ENCODE measurements at regions not wholly inside any gene's neighbourhood (a gene's known extent, or its start where the extent isn't known, plus 50 kb on each side); places are given as distances from the start of the nearest gene placed in this dataset.

- TF ChIP-seq, protein P1, sequence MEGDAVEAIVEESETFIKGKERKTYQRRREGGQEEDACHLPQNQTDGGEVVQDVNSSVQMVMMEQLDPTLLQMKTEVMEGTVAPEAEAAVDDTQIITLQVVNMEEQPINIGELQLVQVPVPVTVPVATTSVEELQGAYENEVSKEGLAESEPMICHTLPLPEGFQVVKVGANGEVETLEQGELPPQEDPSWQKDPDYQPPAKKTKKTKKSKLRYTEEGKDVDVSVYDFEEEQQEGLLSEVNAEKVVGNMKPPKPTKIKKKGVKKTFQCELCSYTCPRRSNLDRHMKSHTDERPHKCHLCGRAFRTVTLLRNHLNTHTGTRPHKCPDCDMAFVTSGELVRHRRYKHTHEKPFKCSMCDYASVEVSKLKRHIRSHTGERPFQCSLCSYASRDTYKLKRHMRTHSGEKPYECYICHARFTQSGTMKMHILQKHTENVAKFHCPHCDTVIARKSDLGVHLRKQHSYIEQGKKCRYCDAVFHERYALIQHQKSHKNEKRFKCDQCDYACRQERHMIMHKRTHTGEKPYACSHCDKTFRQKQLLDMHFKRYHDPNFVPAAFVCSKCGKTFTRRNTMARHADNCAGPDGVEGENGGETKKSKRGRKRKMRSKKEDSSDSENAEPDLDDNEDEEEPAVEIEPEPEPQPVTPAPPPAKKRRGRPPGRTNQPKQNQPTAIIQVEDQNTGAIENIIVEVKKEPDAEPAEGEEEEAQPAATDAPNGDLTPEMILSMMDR (IDR thresholded peaks at IDR 0.05) = no peak
- no peak for TF ChIP-seq ELF4 (CRISPR knock-in tag; IDR thresholded peaks at IDR 0.05; ENCODE audit: low read depth)
- no peak for TF ChIP-seq NR2C2 (CRISPR knock-in tag; IDR thresholded peaks at IDR 0.05)
- TF ChIP-seq, protein P2, sequence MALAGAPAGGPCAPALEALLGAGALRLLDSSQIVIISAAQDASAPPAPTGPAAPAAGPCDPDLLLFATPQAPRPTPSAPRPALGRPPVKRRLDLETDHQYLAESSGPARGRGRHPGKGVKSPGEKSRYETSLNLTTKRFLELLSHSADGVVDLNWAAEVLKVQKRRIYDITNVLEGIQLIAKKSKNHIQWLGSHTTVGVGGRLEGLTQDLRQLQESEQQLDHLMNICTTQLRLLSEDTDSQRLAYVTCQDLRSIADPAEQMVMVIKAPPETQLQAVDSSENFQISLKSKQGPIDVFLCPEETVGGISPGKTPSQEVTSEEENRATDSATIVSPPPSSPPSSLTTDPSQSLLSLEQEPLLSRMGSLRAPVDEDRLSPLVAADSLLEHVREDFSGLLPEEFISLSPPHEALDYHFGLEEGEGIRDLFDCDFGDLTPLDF (CRISPR knock-in tag; IDR thresholded peaks at IDR 0.05) = no peak
- TF ChIP-seq FOXK1 (CRISPR knock-in tag; IDR thresholded peaks at IDR 0.05) = no peak
- TF ChIP-seq, protein P3, sequence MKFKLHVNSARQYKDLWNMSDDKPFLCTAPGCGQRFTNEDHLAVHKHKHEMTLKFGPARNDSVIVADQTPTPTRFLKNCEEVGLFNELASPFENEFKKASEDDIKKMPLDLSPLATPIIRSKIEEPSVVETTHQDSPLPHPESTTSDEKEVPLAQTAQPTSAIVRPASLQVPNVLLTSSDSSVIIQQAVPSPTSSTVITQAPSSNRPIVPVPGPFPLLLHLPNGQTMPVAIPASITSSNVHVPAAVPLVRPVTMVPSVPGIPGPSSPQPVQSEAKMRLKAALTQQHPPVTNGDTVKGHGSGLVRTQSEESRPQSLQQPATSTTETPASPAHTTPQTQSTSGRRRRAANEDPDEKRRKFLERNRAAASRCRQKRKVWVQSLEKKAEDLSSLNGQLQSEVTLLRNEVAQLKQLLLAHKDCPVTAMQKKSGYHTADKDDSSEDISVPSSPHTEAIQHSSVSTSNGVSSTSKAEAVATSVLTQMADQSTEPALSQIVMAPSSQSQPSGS (CRISPR knock-in tag; IDR thresholded peaks at IDR 0.05; ENCODE audit: borderline replicate concordance, low read depth) = no peak
- no peak for TF ChIP-seq E2F4 (CRISPR knock-in tag; IDR thresholded peaks at IDR 0.05; ENCODE audit: borderline replicate concordance, low read depth)
- TF ChIP-seq JUN (CRISPR knock-in tag; IDR thresholded peaks at IDR 0.05) = no peak
- no peak for TF ChIP-seq ZNF138 (CRISPR knock-in tag; conservative IDR thresholded peaks at IDR 0.05)
- TF ChIP-seq TEAD1 (CRISPR knock-in tag; IDR thresholded peaks at IDR 0.05) = no peak
- TF ChIP-seq NFYB (CRISPR knock-in tag; conservative IDR thresholded peaks at IDR 0.05; ENCODE audit: low read depth) = no peak
- TF ChIP-seq, protein P4, sequence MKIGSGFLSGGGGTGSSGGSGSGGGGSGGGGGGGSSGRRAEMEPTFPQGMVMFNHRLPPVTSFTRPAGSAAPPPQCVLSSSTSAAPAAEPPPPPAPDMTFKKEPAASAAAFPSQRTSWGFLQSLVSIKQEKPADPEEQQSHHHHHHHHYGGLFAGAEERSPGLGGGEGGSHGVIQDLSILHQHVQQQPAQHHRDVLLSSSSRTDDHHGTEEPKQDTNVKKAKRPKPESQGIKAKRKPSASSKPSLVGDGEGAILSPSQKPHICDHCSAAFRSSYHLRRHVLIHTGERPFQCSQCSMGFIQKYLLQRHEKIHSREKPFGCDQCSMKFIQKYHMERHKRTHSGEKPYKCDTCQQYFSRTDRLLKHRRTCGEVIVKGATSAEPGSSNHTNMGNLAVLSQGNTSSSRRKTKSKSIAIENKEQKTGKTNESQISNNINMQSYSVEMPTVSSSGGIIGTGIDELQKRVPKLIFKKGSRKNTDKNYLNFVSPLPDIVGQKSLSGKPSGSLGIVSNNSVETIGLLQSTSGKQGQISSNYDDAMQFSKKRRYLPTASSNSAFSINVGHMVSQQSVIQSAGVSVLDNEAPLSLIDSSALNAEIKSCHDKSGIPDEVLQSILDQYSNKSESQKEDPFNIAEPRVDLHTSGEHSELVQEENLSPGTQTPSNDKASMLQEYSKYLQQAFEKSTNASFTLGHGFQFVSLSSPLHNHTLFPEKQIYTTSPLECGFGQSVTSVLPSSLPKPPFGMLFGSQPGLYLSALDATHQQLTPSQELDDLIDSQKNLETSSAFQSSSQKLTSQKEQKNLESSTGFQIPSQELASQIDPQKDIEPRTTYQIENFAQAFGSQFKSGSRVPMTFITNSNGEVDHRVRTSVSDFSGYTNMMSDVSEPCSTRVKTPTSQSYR (CRISPR knock-in tag; IDR thresholded peaks at IDR 0.05) = no peak
- TF ChIP-seq ZBTB21 (CRISPR knock-in tag; IDR thresholded peaks at IDR 0.05; ENCODE audit: borderline replicate concordance) = no peak
- no peak for TF ChIP-seq ESRRA (CRISPR knock-in tag; IDR thresholded peaks at IDR 0.05; ENCODE audit: borderline replicate concordance)
These were observed 392.9 kb upstream of the PFKP start for GRCh38 chr10:2674451-2674850.
